ENCODE measurements at regions not wholly inside any gene's neighbourhood (a gene's known extent, or its start where the extent isn't known, plus 50 kb on each side); places are given as distances from the start of the nearest gene placed in this dataset.

- TF ChIP-seq JAZF1 (CRISPR knock-in tag; IDR thresholded peaks at IDR 0.05) (no peak), SMAD3 (CRISPR knock-in tag; IDR thresholded peaks at IDR 0.05; ENCODE audit: borderline replicate concordance) (no peak), CTCF (IDR thresholded peaks at IDR 0.05) (no peak), JUN (CRISPR knock-in tag; IDR thresholded peaks at IDR 0.05) (no peak)
These were observed 135.5 kb downstream of the IRS2 start for GRCh38 chr13:109650861-109651260.
